ENCODE measurements at regions not wholly inside any gene's neighbourhood (a gene's known extent, or its start where the extent isn't known, plus 50 kb on each side); places are given as distances from the start of the nearest gene placed in this dataset.
A peak's percentile ranks its signal among the peaks of the same experiment; 100 is the strongest.
"Not testable (repeated sequence)": the region's sequence is repeated elsewhere in the genome, so short reads cannot be mapped to it uniquely, and the experiment has no call there.

GRCh38 chr2:181792906-181793305, 98.6 kb upstream of the ITPRID2 start:
- Histone ChIP-seq H3K4me1 (ENCODE audit: control insufficient read depth, extremely low read depth, insufficient read depth, low read length) (peaks cover 11% of the 10 kb centered on the region), H4K20me1 (ENCODE audit: control insufficient read depth, extremely low read depth, insufficient read depth, low read length) (no peaks in the 10 kb centered on the region), H2AFZ (ENCODE audit: low read length) (no peak overlapping the region), H3K4me3 (replicated peaks in 1 of 4; ENCODE audit: control extremely low read depth in 1 of 4, insufficient read depth in 1 of 4, low read depth in 3 of 4, low read length in 4 of 4) (no peak overlapping the region), H3K4me2 (ENCODE audit: extremely low read depth, insufficient read depth, low read length) (no peak overlapping the region), H3K27ac (ENCODE audit: insufficient read depth, low read length) (no peak overlapping the region), H3K27me3 (ENCODE audit: control insufficient read depth, insufficient read depth, low read length) (no peaks in the 10 kb centered on the region), H3K9ac (ENCODE audit: insufficient read depth, low read length) (no peak overlapping the region), H3K79me2 (ENCODE audit: control insufficient read depth, insufficient read depth, low read length) (no peaks in the 10 kb centered on the region), H3K9me3 (ENCODE audit: control insufficient read depth, insufficient read depth, low read depth, low read length) (no peaks in the 10 kb centered on the region), H3K36me3 (ENCODE audit: control insufficient read depth, insufficient read depth, low read length) (no peaks in the 10 kb centered on the region)
- DNase-seq (ENCODE audit: low read depth in 2 of 2) = no peak
- TF ChIP-seq EZH2 (IDR thresholded peaks at IDR 0.05; ENCODE audit: low read length, missing control alignments) = no peak
- TF ChIP-seq CTCF (conservative IDR thresholded peaks at IDR 0.05 in 1 of 2, IDR thresholded peaks at IDR 0.05 in 1 of 2; ENCODE audit: low read depth in 1 of 2, low read length in 2 of 2) = no peak

- H3K4me3 ChIP-seq (replicated peaks in 1 of 4; ENCODE audit: control extremely low read depth in 1 of 4, insufficient read depth in 1 of 4, low read depth in 3 of 4, low read length in 4 of 4) = no peak overlapping the region
- no peaks in the 10 kb centered on the region for H3K27me3 ChIP-seq (ENCODE audit: control insufficient read depth, insufficient read depth, low read length)
- peaks cover 2% of the 10 kb centered on the region for H3K4me1 ChIP-seq (ENCODE audit: control insufficient read depth, extremely low read depth, insufficient read depth, low read length)
- no peak overlapping the region for H2AFZ ChIP-seq (ENCODE audit: low read length)
- no peak overlapping the region for H3K9ac ChIP-seq (ENCODE audit: insufficient read depth, low read length)
- H3K79me2 ChIP-seq (ENCODE audit: control insufficient read depth, insufficient read depth, low read length) = no peaks in the 10 kb centered on the region
- H3K27ac ChIP-seq (ENCODE audit: insufficient read depth, low read length) = no peak overlapping the region
- H4K20me1 ChIP-seq (ENCODE audit: control insufficient read depth, extremely low read depth, insufficient read depth, low read length) = no peaks in the 10 kb centered on the region
- no peak for DNase-seq (ENCODE audit: low read depth in 2 of 2)
- H3K36me3 ChIP-seq (ENCODE audit: control insufficient read depth, insufficient read depth, low read length) = no peaks in the 10 kb centered on the region
- no peak for TF ChIP-seq CTCF (conservative IDR thresholded peaks at IDR 0.05 in 1 of 2, IDR thresholded peaks at IDR 0.05 in 1 of 2; ENCODE audit: low read depth in 1 of 2, low read length in 2 of 2)
- TF ChIP-seq EZH2 (IDR thresholded peaks at IDR 0.05; ENCODE audit: low read length, missing control alignments) = no peak
- no peak overlapping the region for H3K4me2 ChIP-seq (ENCODE audit: extremely low read depth, insufficient read depth, low read length)
- H3K9me3 ChIP-seq (ENCODE audit: control insufficient read depth, insufficient read depth, low read depth, low read length) = no peaks in the 10 kb centered on the region
These were observed 93.5 kb upstream of the ITPRID2 start for GRCh38 chr2:181798022-181798421.

GRCh38 chr2:181802300-181802699, 89.2 kb upstream of the ITPRID2 start:
- H3K4me2 ChIP-seq (ENCODE audit: extremely low read depth, insufficient read depth, low read length); H2AFZ ChIP-seq (ENCODE audit: low read length); H3K9me3 ChIP-seq (ENCODE audit: control insufficient read depth, insufficient read depth, low read depth, low read length); H3K36me3 ChIP-seq (ENCODE audit: control insufficient read depth, insufficient read depth, low read length); H3K79me2 ChIP-seq (ENCODE audit: control insufficient read depth, insufficient read depth, low read length); H3K4me3 ChIP-seq (replicated peaks in 1 of 4; ENCODE audit: control extremely low read depth in 1 of 4, insufficient read depth in 1 of 4, low read depth in 3 of 4, low read length in 4 of 4); H3K9ac ChIP-seq (ENCODE audit: insufficient read depth, low read length); DNase-seq (ENCODE audit: low read depth in 2 of 2); H4K20me1 ChIP-seq (ENCODE audit: control insufficient read depth, extremely low read depth, insufficient read depth, low read length); H3K27me3 ChIP-seq (ENCODE audit: control insufficient read depth, insufficient read depth, low read length); H3K27ac ChIP-seq (ENCODE audit: insufficient read depth, low read length): not testable (repeated sequence)
- peaks cover 13% of the 10 kb centered on the region for H3K4me1 ChIP-seq (ENCODE audit: control insufficient read depth, extremely low read depth, insufficient read depth, low read length)

GRCh38 chr2:181803903-181804799, 87.4 kb upstream of the ITPRID2 start:
- peaks cover 13% of the 10 kb centered on the region for H3K4me1 ChIP-seq (ENCODE audit: control insufficient read depth, extremely low read depth, insufficient read depth, low read length)
- not testable (repeated sequence) for H4K20me1 ChIP-seq (ENCODE audit: control insufficient read depth, extremely low read depth, insufficient read depth, low read length); H3K4me2 ChIP-seq (ENCODE audit: extremely low read depth, insufficient read depth, low read length); H3K36me3 ChIP-seq (ENCODE audit: control insufficient read depth, insufficient read depth, low read length); H2AFZ ChIP-seq (ENCODE audit: low read length); H3K27ac ChIP-seq (ENCODE audit: insufficient read depth, low read length); H3K9ac ChIP-seq (ENCODE audit: insufficient read depth, low read length); H3K27me3 ChIP-seq (ENCODE audit: control insufficient read depth, insufficient read depth, low read length); H3K4me3 ChIP-seq (replicated peaks in 1 of 4; ENCODE audit: control extremely low read depth in 1 of 4, insufficient read depth in 1 of 4, low read depth in 3 of 4, low read length in 4 of 4); H3K79me2 ChIP-seq (ENCODE audit: control insufficient read depth, insufficient read depth, low read length); H3K9me3 ChIP-seq (ENCODE audit: control insufficient read depth, insufficient read depth, low read depth, low read length)
- peak in 1 of 2 donors; percentile 26 for DNase-seq (ENCODE audit: low read depth in 2 of 2)

Measured in fibroblast of lung (primary cell).